K562 (cell line): ENCODE measurements at regions not wholly inside any gene's neighbourhood (a gene's known extent, or its start where the extent isn't known, plus 50 kb on each side); places are given as distances from the start of the nearest gene placed in this dataset.

Experiments
- ATAC-seq: fragments of 200-7000 bp; cut with Tn5 transposase; 3 replicates; pipeline ENCODE4 v1.9.1; 2020; ENCODE audit warnings: moderate library complexity
- BruUV-seq: library from RNA; stranded (reverse); fragments of 400-500 nt; replicated peaks from 2 replicates; lab custom pipeline; 2021; lab: Mats Ljungman, UMichigan
- CTCF ChIA-PET: fragments of 300-600 bp; formaldehyde crosslinking; extraction: SDS; loops from one replicate; lab custom pipeline; 2021; ENCODE audit warnings: low intra/inter-chr PET ratio; lab: Yijun Ruan, JAX
- POLR2A ChIA-PET: fragments of 300-600, 350-650 bp; sonication (Branson Sonifier 250); formaldehyde crosslinking; extraction: SDS; loops from one replicate; lab custom pipeline; 2021; ENCODE audit warnings: antibody characterized with exemption, inconsistent platforms; lab: Yijun Ruan, JAX
- DNase-seq, 4 experiments: peaks; one replicate each; pipeline versions ENCODE4 v3.0.0 to v3.0.0-alpha.2; 2011 to 2018; ENCODE audit warnings: low spot score in 3 of 4, mixed read lengths in 3 of 4; ENCODE audit errors: extremely low read depth in 1 of 4
- FAIRE-seq: peaks from 2 replicates; lab custom pipeline; 2011; peaks lifted over from hg19 to GRCh38; lab: Jason Lieb, UNC
- H2AFZ ChIP-seq: 2 replicates; pipeline ENCODE4 v1.6.0; 2011; ENCODE audit warnings: low read depth, low read length, control low read depth, inconsistent platforms
- H3K27ac ChIP-seq: fragments of 200-600 bp; 3 replicates; pipeline ENCODE4 v1.8.0; 2011; ENCODE audit warnings: low read depth, mild to moderate bottlenecking, control low read depth, inconsistent platforms, low read length, moderate library complexity, mixed read lengths; ENCODE audit errors: extremely low read depth
- H3K27me3 ChIP-seq, 2 experiments: fragments of 300-600 bp in 1 of 2; 2 replicates in 1 of 2; 3 replicates in 1 of 2; pipeline versions ENCODE4 v1.6.0 to v1.8.0; 2011; ENCODE audit warnings: inconsistent platforms in 2 of 2, low read length in 2 of 2, mild to moderate bottlenecking in 1 of 2, mixed read lengths in 1 of 2, moderate library complexity in 1 of 2; ENCODE audit not compliant: control insufficient read depth in 2 of 2, insufficient read depth in 2 of 2
- H3K36me3 ChIP-seq: fragments of 300-600 bp; 3 replicates; pipeline ENCODE4 v1.8.0; 2011; ENCODE audit warnings: mild to moderate bottlenecking, low read length, inconsistent platforms; ENCODE audit not compliant: control insufficient read depth, insufficient read depth
- H3K4me1 ChIP-seq, 2 experiments: fragments of 200-600 bp in 1 of 2; replicated peaks in 1 of 2; 2 replicates in 1 of 2; 3 replicates in 1 of 2; pipeline versions ENCODE4 v1.5.1 to v1.8.0; 2011; ENCODE audit warnings: inconsistent platforms in 2 of 2, low read length in 2 of 2, mild to moderate bottlenecking in 1 of 2, mixed read lengths in 1 of 2, moderate library complexity in 1 of 2; ENCODE audit not compliant: control insufficient read depth in 2 of 2, insufficient read depth in 2 of 2
- H3K4me2 ChIP-seq: 2 replicates; pipeline ENCODE4 v1.6.1; 2011; ENCODE audit warnings: low read length, control low read depth, inconsistent platforms, mixed read lengths; ENCODE audit not compliant: insufficient read depth
- H3K4me3 ChIP-seq: fragments of 200-600 bp; sonication (generic), shearing (Covaris generic); 2 replicates; pipeline ENCODE4 v1.5.1; 2016; ENCODE audit warnings: control low read depth, inconsistent platforms
- H3K79me2 ChIP-seq: fragments of 200-600 bp; 3 replicates; pipeline ENCODE4 v1.8.0; 2011; ENCODE audit warnings: low read length, inconsistent platforms; ENCODE audit not compliant: control insufficient read depth, insufficient read depth
- H3K9ac ChIP-seq, 2 experiments: 2 replicates each; pipeline versions ENCODE4 v1.6.0 to v1.6.1; 2011; ENCODE audit warnings: low read depth in 2 of 2, low read length in 2 of 2, control low read depth in 1 of 2, inconsistent platforms in 1 of 2, mild to moderate bottlenecking in 1 of 2, mixed read lengths in 1 of 2; ENCODE audit not compliant: insufficient read depth in 1 of 2
- H3K9me1 ChIP-seq: one replicate; pipeline ENCODE4 v1.6.0; 2011; ENCODE audit warnings: inconsistent platforms, mild to moderate bottlenecking, low read length, moderate library complexity; ENCODE audit not compliant: control insufficient read depth, insufficient read depth
- H3K9me3 ChIP-seq: replicated peaks from 2 replicates; pipeline ENCODE4 v1.5.1; 2011; ENCODE audit warnings: low read depth, low read length, inconsistent platforms; ENCODE audit not compliant: control insufficient read depth, insufficient read depth
- H4K20me1 ChIP-seq: replicated peaks from 2 replicates; pipeline ENCODE4 v1.6.1; 2011; ENCODE audit warnings: low read length, inconsistent platforms, mixed read lengths; ENCODE audit not compliant: control insufficient read depth, insufficient read depth
- ESRRB ChIP-seq: fragments of 250-450 bp; sonication (Bioruptor Pico); IDR thresholded peaks from 2 replicates; pipeline ENCODE4 v1.5.0; 2020; ENCODE audit warnings: mild to moderate bottlenecking, moderate library complexity, borderline replicate concordance
- KHSRP ChIP-seq: fragments of 450-650 bp; IDR thresholded peaks from 2 replicates; pipeline ENCODE4 v1.6.1; 2017
- NFE2L1 ChIP-seq: fragments of 450-650 bp; IDR thresholded peaks from 2 replicates; pipeline ENCODE4 v1.6.1; 2016; ENCODE audit warnings: missing genetic modification characterization, low read depth, mild to moderate bottlenecking, missing compliant biosample characterization, moderate library complexity, borderline replicate concordance
- PURB ChIP-seq: sonication (generic); formaldehyde crosslinking; IDR thresholded peaks from 2 replicates; pipeline ENCODE4 v1.9.0; 2021; ENCODE audit warnings: low read depth, mild to moderate bottlenecking, missing genetic modification reagents
- ZBTB9 ChIP-seq: fragments of 450-650 bp; formaldehyde crosslinking; IDR thresholded peaks from 2 replicates; pipeline ENCODE4 v1.4.0; 2020; ENCODE audit warnings: mild to moderate bottlenecking, moderate library complexity
- ZKSCAN3 ChIP-seq: fragments of 250-450 bp; sonication (Bioruptor Pico); IDR thresholded peaks from 2 replicates; pipeline ENCODE4 v1.4.0; 2020
- ZNF274 ChIP-seq: IDR thresholded peaks from 2 replicates; pipeline ENCODE4 v1.6.1; 2011; ENCODE audit warnings: low read depth, mild to moderate bottlenecking, low read length, moderate library complexity, borderline replicate concordance
- WGBS: fragments of 100-300 bp; shearing (Covaris generic); methylation state at CpG from one replicate; pipeline ENCODE4 v1.1.6; 2016; ENCODE audit warnings: low coverage, mixed read lengths; ENCODE audit not compliant: insufficient coverage; ENCODE audit errors: missing lambda C conversion rate; 5-methylcytosine and 5-hydroxymethylcytosine counted together
- in situ Hi-C: fragments of 300-500 bp; cut with MboI; formaldehyde crosslinking; loops from 4 replicates; pipeline ENCODE4 v1.15.0; 2018; ENCODE audit warnings: inconsistent platforms, mixed read lengths
- intact Hi-C: fragments of 100-400 bp; cut with micrococcal nuclease; formaldehyde crosslinking; loops from 2 replicates; pipeline ENCODE4 v1.14.2; 2022
- TF ChIP-seq, protein P1 (sequence below): sonication (generic); formaldehyde crosslinking; IDR thresholded peaks from 2 replicates; pipeline ENCODE4 v1.8.0; 2022; ENCODE audit warnings: mild to moderate bottlenecking, missing genetic modification reagents
- TF ChIP-seq, protein P2 (sequence below): sonication (generic); formaldehyde crosslinking; IDR thresholded peaks from 2 replicates; pipeline ENCODE4 v1.8.0; 2022; ENCODE audit warnings: mild to moderate bottlenecking, missing genetic modification reagents
- TF ChIP-seq, protein P3 (sequence below): IDR thresholded peaks from 2 replicates; pipeline ENCODE4 v1.6.1; 2011; ENCODE audit warnings: borderline replicate concordance, low read depth, mild to moderate bottlenecking, moderate library complexity, low read length; ENCODE audit not compliant: insufficient read depth, poor library complexity, severe bottlenecking

DNA sequence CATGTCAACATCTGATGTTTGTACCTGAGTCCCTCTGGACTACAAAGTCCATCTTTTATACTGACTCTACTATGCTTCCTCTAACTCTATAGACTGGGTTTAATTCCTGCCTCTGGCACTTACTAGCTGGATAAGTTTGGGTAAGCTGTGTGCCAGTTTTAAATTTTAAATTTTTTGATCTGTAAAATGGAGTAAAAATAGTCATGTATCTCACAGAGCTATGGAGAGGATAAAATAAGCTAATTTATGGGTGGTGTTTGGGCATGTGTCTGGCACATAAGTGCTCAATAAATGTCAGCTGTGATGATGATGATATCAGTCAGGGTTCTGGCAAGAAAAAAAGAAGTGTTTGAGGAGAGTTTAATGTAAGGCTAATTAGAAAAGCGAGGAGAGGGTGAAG, 139.2 kb upstream of the C1orf21 start:
- WGBS, result 0% methylated on average over 1 of the region's 1 CpG
- DNase-seq, result no peak
- no peak overlapping the region for H3K9ac ChIP-seq
- FAIRE-seq, result no peak
- in situ Hi-C loops, result no loop called here
- no peaks in the 10 kb centered on the region for H3K36me3 ChIP-seq
- H3K4me1 ChIP-seq, result no peaks in the 10 kb centered on the region; a peak in 1 of 5 replicates
- H2AFZ ChIP-seq, result no peak overlapping the region
- H4K20me1 ChIP-seq, result no peaks in the 10 kb centered on the region
- no peak overlapping the region for H3K4me3 ChIP-seq
- POLR2A ChIA-PET, result interaction anchor here (0.5 to 0.7 kb wide), 2 partner anchors 11 to 33 kb away, joined by 3 read pairs; no protein-coding TSS in a partner anchor
- no peaks in the 10 kb centered on the region for H3K9me1 ChIP-seq
- H3K27ac ChIP-seq, result no peak overlapping the region
- BruUV-seq, result no TSS peak
- no peaks in the 10 kb centered on the region for H3K79me2 ChIP-seq
- no peaks in the 10 kb centered on the region for H3K9me3 ChIP-seq
- intact Hi-C loops, result loop anchor here (10.0 kb wide), 1 partner anchor 417 kb away; no protein-coding TSS in a partner anchor
- no peaks in the 10 kb centered on the region for H3K27me3 ChIP-seq
- H3K4me2 ChIP-seq, result no peak overlapping the region
- ATAC-seq, result no peak
- CTCF ChIA-PET, result no interaction called here
- TF ChIP-seq ZBTB9, result no peak
- no peak for TF ChIP-seq ZNF274
- TF ChIP-seq PURB, result no peak
- TF ChIP-seq, protein P1, sequence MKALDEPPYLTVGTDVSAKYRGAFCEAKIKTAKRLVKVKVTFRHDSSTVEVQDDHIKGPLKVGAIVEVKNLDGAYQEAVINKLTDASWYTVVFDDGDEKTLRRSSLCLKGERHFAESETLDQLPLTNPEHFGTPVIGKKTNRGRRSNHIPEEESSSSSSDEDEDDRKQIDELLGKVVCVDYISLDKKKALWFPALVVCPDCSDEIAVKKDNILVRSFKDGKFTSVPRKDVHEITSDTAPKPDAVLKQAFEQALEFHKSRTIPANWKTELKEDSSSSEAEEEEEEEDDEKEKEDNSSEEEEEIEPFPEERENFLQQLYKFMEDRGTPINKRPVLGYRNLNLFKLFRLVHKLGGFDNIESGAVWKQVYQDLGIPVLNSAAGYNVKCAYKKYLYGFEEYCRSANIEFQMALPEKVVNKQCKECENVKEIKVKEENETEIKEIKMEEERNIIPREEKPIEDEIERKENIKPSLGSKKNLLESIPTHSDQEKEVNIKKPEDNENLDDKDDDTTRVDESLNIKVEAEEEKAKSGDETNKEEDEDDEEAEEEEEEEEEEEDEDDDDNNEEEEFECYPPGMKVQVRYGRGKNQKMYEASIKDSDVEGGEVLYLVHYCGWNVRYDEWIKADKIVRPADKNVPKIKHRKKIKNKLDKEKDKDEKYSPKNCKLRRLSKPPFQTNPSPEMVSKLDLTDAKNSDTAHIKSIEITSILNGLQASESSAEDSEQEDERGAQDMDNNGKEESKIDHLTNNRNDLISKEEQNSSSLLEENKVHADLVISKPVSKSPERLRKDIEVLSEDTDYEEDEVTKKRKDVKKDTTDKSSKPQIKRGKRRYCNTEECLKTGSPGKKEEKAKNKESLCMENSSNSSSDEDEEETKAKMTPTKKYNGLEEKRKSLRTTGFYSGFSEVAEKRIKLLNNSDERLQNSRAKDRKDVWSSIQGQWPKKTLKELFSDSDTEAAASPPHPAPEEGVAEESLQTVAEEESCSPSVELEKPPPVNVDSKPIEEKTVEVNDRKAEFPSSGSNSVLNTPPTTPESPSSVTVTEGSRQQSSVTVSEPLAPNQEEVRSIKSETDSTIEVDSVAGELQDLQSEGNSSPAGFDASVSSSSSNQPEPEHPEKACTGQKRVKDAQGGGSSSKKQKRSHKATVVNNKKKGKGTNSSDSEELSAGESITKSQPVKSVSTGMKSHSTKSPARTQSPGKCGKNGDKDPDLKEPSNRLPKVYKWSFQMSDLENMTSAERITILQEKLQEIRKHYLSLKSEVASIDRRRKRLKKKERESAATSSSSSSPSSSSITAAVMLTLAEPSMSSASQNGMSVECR, result no peak
- TF ChIP-seq, protein P2, sequence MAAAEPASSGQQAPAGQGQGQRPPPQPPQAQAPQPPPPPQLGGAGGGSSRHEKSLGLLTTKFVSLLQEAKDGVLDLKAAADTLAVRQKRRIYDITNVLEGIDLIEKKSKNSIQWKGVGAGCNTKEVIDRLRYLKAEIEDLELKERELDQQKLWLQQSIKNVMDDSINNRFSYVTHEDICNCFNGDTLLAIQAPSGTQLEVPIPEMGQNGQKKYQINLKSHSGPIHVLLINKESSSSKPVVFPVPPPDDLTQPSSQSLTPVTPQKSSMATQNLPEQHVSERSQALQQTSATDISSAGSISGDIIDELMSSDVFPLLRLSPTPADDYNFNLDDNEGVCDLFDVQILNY (CRISPR knock-in tag), result no peak
- TF ChIP-seq ZKSCAN3, result no peak
- no peak for TF ChIP-seq ESRRB (CRISPR knock-in tag)
- TF ChIP-seq, protein P3, sequence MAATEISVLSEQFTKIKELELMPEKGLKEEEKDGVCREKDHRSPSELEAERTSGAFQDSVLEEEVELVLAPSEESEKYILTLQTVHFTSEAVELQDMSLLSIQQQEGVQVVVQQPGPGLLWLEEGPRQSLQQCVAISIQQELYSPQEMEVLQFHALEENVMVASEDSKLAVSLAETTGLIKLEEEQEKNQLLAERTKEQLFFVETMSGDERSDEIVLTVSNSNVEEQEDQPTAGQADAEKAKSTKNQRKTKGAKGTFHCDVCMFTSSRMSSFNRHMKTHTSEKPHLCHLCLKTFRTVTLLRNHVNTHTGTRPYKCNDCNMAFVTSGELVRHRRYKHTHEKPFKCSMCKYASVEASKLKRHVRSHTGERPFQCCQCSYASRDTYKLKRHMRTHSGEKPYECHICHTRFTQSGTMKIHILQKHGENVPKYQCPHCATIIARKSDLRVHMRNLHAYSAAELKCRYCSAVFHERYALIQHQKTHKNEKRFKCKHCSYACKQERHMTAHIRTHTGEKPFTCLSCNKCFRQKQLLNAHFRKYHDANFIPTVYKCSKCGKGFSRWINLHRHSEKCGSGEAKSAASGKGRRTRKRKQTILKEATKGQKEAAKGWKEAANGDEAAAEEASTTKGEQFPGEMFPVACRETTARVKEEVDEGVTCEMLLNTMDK, result no peak
- no peak for TF ChIP-seq NFE2L1 (tag)
- no peak for TF ChIP-seq KHSRP
